ENCODE measurements at regions not wholly inside any gene's neighbourhood (a gene's known extent, or its start where the extent isn't known, plus 50 kb on each side); places are given as distances from the start of the nearest gene placed in this dataset.

DNA sequence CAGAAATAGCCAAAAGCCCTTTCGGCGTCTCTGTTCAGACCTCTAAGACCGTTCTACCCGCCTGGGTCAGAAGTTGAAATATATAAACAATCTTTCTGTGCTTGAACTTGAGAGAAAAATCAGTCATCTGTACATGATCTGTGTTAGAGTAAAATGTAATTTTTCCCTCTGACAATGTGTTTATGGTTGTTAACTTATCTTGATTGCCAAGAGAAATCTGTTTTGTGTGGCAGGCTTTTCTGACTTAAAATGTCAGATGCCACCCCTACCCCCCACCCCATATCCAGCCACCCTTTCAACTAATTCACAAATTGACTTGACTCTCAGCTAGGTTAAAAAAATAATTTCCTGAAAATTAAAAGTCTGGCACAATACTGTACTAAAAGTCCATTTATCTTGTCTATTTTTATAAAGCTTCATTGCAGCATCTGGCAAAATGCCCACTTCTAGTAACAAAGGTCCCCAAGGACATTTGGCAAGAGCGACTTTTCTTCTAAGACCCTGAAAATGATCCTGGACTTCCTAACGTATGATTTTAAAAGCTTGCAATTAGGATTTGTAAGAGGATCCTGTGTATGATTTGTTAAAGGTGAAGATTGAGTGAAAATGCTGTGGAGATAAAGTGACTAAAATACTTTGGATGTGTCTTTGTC is 304.2 kb downstream of the EPHA4 start:
- POLR2A ChIA-PET, result no interaction called here

GRCh38 chr2:221268631-221269030 is 303.5 kb downstream of the EPHA4 start:
- POLR2A ChIA-PET, result no interaction called here
- CTCF ChIA-PET, result no interaction called here
- Histone ChIP-seq H3K4me3 (ENCODE audit: low read depth, low read length) (no peak overlapping the region), H3K27me3 (ENCODE audit: control insufficient read depth, insufficient read depth, low read length) (no peaks in the 10 kb centered on the region; the same call in none of the 2 replicates), H3K36me3 (ENCODE audit: control insufficient read depth, insufficient read depth, low read length) (no peaks in the 10 kb centered on the region)
- DNase-seq (ENCODE audit: low read depth), result no peak
- TF ChIP-seq, protein P1, sequence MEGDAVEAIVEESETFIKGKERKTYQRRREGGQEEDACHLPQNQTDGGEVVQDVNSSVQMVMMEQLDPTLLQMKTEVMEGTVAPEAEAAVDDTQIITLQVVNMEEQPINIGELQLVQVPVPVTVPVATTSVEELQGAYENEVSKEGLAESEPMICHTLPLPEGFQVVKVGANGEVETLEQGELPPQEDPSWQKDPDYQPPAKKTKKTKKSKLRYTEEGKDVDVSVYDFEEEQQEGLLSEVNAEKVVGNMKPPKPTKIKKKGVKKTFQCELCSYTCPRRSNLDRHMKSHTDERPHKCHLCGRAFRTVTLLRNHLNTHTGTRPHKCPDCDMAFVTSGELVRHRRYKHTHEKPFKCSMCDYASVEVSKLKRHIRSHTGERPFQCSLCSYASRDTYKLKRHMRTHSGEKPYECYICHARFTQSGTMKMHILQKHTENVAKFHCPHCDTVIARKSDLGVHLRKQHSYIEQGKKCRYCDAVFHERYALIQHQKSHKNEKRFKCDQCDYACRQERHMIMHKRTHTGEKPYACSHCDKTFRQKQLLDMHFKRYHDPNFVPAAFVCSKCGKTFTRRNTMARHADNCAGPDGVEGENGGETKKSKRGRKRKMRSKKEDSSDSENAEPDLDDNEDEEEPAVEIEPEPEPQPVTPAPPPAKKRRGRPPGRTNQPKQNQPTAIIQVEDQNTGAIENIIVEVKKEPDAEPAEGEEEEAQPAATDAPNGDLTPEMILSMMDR (IDR thresholded peaks at IDR 0.05; ENCODE audit: insufficient read depth, low read depth, low read length), result no peak

More for the DNA sequence above, 304.2 kb downstream of the EPHA4 start:
- DNase-seq (ENCODE audit: low read depth), result no peak
- TF ChIP-seq, protein P1 (IDR thresholded peaks at IDR 0.05; ENCODE audit: insufficient read depth, low read depth, low read length), result no peak
- CTCF ChIA-PET, result no interaction called here
- Histone ChIP-seq H3K36me3 (ENCODE audit: control insufficient read depth, insufficient read depth, low read length) (no peaks in the 10 kb centered on the region), H3K4me3 (ENCODE audit: low read depth, low read length) (no peak overlapping the region), H3K27me3 (ENCODE audit: control insufficient read depth, insufficient read depth, low read length) (no peaks in the 10 kb centered on the region; the same call in none of the 2 replicates)

DNA sequence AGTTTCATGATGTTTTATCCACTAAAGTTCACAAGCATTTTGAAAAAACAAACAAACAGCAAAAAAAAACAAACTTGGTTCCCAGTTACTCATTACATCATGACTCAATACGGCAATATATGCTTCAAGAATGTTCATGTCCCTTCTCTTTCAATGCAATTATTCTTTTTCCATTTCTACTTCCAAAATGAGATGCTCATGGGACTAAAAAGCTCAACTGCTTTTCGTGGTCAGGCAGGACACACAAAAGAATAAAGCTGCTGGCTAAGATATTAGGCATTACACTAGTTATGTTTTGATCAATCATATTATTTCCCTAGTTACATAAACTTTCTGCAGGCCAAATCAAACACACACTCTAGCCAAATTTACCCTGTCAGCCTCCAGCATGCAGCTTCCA is 301.3 kb downstream of the EPHA4 start:
- POLR2A ChIA-PET, result no interaction called here
- CTCF ChIA-PET, result no interaction called here

GRCh38 chr2:221272729-221273128 is 299.4 kb downstream of the EPHA4 start:
- no peak for DNase-seq (ENCODE audit: low read depth)
- POLR2A ChIA-PET, result no interaction called here
- CTCF ChIA-PET, result no interaction called here

More for the DNA sequence above, 301.3 kb downstream of the EPHA4 start:
- Histone ChIP-seq H3K27me3 (ENCODE audit: control insufficient read depth, insufficient read depth, low read length) (no peaks in the 10 kb centered on the region; the same call in none of the 2 replicates), H3K4me3 (ENCODE audit: low read depth, low read length) (no peak overlapping the region), H3K36me3 (ENCODE audit: control insufficient read depth, insufficient read depth, low read length) (no peaks in the 10 kb centered on the region)
- TF ChIP-seq, protein P1 (IDR thresholded peaks at IDR 0.05; ENCODE audit: insufficient read depth, low read depth, low read length), result no peak
- no peak for DNase-seq (ENCODE audit: low read depth)

GRCh38 chr2:221276033-221276432 is 296.1 kb downstream of the EPHA4 start:
- TF ChIP-seq, protein P1 (IDR thresholded peaks at IDR 0.05; ENCODE audit: insufficient read depth, low read depth, low read length), result no peak
- no peaks in the 10 kb centered on the region; the same call in 1 of the 2 replicates for H3K27me3 ChIP-seq (ENCODE audit: control insufficient read depth, insufficient read depth, low read length)
- CTCF ChIA-PET, result no interaction called here
- no peak overlapping the region for H3K4me3 ChIP-seq (ENCODE audit: low read depth, low read length)
- POLR2A ChIA-PET, result interaction anchor here (0.7 kb wide), 1 partner anchor 568 kb away, joined by 6 read pairs; no protein-coding TSS in a partner anchor
- no peak for DNase-seq (ENCODE audit: low read depth)
- no peaks in the 10 kb centered on the region for H3K36me3 ChIP-seq (ENCODE audit: control insufficient read depth, insufficient read depth, low read length)

More at GRCh38 chr2:221272729-221273128, 299.4 kb downstream of the EPHA4 start:
- Histone ChIP-seq H3K27me3 (ENCODE audit: control insufficient read depth, insufficient read depth, low read length) (no peaks in the 10 kb centered on the region; the same call in 1 of the 2 replicates), H3K4me3 (ENCODE audit: low read depth, low read length) (no peak overlapping the region), H3K36me3 (ENCODE audit: control insufficient read depth, insufficient read depth, low read length) (no peaks in the 10 kb centered on the region)
- TF ChIP-seq, protein P1 (IDR thresholded peaks at IDR 0.05; ENCODE audit: insufficient read depth, low read depth, low read length), result no peak
